ENCODE measurements at regions not wholly inside any gene's neighbourhood (a gene's known extent, or its start where the extent isn't known, plus 50 kb on each side); places are given as distances from the start of the nearest gene placed in this dataset.

DNA sequence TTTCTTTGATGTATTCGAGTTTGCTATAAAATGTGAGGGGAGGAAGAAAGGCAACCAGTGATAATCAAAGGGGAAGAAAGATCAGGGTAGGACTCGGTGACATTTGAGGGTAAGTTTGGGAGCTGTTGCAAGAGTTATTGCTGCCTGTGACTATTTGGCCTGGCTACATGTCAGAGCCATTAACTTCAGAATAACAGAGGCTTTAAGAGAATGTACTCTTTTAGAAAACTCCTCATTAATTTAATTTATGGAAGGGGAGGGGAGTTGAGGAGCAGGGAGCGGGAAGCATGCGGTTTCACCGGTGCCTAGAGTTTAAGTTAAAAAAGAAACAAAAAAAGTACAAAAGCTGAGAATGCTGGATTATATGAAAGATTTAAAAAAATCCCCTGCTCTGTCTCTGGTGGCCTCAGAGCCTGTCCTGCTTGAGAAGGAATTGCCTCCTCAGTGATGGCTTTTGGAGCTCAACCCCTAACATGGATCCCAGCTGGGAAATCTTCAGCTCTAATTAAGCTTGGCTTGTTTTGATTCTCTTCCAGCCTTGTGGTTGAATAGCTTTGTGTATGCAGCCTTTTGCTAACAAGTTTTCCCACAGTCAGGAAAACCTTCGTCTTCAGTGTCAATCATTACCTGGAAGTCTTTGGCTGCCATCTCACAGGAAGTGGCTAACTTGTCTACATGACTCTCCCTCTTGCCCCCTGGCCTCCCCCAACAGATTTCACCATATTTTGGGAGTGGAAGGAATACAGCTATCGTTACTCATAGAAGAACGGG is 238.2 kb downstream of the SOX4 start:
- H3K27me3 Mint-ChIP-seq: peaks cover 6% of the 10 kb centered on the region
- H3K27ac Mint-ChIP-seq: no peak overlapping the region
- H3K4me1 Mint-ChIP-seq: peaks cover 23% of the 10 kb centered on the region
- no peaks in the 10 kb centered on the region for H3K9me3 Mint-ChIP-seq
- no peaks in the 10 kb centered on the region for H3K36me3 Mint-ChIP-seq (ENCODE audit: low read depth)
- no peak for DNase-seq
- intact Hi-C loops (cut with micrococcal nuclease): loop anchor here (10.0 kb wide), 2 partner anchors 93 to 233 kb away; no protein-coding TSS in a partner anchor
- no peak overlapping the region for H3K4me3 Mint-ChIP-seq

DNA sequence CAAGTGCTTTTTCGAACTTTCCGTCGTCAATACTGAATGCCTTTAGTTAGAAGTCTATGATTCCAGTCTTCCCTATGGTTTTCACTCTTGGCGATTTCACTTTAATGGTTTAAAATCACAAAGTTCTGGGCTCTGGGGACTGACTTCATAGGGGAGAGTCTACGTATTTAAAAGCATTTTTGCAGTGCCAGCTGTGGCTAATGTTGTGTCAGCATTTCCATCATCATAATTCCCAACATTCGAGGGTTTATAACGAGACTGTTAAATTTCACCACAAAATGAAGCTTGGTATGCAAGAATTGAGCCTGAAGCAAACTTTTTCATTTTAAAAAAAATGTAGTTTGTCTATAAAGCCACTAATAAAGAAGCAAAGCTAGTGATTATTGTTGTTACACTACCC is 242.7 kb downstream of the SOX4 start:
- Mint-ChIP-seq H3K36me3 (ENCODE audit: low read depth) (no peaks in the 10 kb centered on the region), H3K4me1 (peaks cover 19% of the 10 kb centered on the region), H3K4me3 (no peak overlapping the region), H3K9me3 (peaks cover 5% of the 10 kb centered on the region), H3K27me3 (peaks cover 3% of the 10 kb centered on the region), H3K27ac (no peak overlapping the region)
- intact Hi-C loops (cut with micrococcal nuclease): loop anchor here (10.0 kb wide), 2 partner anchors 89 to 229 kb away; no protein-coding TSS in a partner anchor
- no peak for DNase-seq

DNA sequence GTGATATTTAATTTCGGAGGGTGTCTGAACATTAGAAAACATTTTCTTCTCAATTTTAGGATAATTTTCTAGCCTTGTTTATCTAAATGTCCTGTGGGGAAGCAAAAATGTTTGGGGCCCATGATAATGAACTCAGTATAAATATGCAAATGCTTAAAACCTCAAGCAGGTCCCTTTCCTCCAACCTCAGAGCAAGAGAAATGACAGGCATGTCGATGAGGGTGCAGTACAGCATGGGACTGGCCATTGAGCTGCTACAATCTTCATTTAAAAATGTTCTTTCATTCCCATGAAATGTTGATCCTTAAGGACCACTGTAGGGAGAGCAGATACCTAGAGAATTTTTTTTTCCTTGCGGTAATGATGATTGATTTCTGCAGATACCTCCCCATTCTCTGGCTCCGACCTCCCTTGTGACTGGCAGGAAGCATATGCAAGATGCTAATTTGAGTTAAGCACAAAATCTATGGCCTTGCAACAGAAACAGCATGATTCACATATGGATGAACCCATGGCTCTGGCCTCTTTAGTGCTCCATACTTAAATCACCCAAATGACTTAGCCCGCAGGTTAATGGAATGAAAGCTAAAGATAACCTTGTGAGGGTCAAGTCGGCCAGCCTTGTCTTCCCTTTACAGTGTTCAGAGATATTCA is 243.3 kb downstream of the SOX4 start:
- Mint-ChIP-seq H3K36me3 (ENCODE audit: low read depth) (no peaks in the 10 kb centered on the region), H3K27me3 (peaks cover 2% of the 10 kb centered on the region), H3K4me3 (no peak overlapping the region), H3K4me1 (peaks cover 14% of the 10 kb centered on the region), H3K9me3 (peaks cover 5% of the 10 kb centered on the region), H3K27ac (no peak overlapping the region)
- intact Hi-C loops (cut with micrococcal nuclease): loop anchor here (10.0 kb wide), 2 partner anchors 88 to 228 kb away; no protein-coding TSS in a partner anchor
- DNase-seq: no peak

DNA sequence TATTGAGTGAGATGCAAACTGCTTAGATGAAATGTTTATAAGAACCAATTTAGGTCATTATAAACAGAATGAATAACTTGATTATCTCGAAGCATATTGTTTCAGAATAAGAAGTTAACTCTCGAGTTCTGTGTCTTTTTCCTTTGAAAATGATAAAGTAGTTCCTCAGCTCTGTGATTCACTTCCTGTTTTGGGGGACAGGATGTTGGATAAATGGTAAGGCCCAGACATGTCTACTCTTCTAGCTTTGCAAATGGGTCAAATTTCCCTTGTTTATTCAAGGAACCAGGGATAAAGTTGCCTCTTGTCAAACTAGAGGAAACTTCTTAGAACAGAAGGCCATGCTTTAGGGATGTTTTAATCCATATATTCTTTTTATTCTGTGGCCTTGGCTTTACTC is 246.9 kb downstream of the SOX4 start:
- Mint-ChIP-seq H3K4me3 (no peak overlapping the region), H3K27ac (no peak overlapping the region), H3K4me1 (peaks cover 8% of the 10 kb centered on the region), H3K27me3 (peaks cover 2% of the 10 kb centered on the region), H3K9me3 (peaks cover 9% of the 10 kb centered on the region), H3K36me3 (ENCODE audit: low read depth) (no peaks in the 10 kb centered on the region)
- intact Hi-C loops (cut with micrococcal nuclease): loop anchor here (10.0 kb wide), 1 partner anchor 1714 kb away; no protein-coding TSS in a partner anchor
- no peak for DNase-seq

DNA sequence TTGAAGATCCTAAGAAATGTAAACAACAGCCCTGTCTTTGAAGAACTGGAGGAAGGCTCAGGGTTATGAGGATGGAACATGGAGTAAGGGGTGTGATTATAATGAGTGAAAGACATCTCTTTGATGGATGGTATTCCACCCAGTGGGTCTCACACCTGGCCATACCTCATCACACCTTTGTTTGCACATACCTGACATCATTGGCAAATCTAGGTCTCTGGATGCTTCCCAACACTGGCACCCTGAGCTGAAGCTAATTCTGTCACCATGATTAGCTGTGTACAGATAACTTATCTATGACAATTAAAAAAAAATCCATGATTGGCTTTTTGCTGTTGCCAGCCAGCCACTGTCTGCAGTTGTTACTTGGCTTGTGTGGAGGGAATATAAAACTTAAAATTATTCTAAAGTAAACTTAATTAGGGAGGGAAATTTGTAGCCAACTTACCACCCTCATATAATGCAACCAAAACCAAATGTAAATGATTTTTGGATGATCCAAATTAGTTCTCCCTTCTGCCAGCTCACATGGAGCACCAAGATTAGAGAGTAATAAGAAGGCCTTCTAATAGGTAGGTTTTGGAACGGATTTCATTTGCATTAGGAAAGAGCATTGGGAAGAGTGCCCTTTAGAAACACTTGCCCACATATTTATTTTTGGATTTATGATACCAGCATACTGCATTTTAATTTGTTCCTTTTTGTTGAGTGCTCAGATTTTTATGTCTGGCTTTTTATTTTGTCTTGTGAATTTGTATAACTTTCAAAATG is 249.5 kb downstream of the SOX4 start:
- H3K9me3 Mint-ChIP-seq: peaks cover 9% of the 10 kb centered on the region
- H3K4me1 Mint-ChIP-seq: peaks cover 14% of the 10 kb centered on the region
- H3K36me3 Mint-ChIP-seq (ENCODE audit: low read depth): no peaks in the 10 kb centered on the region
- H3K27me3 Mint-ChIP-seq: no peaks in the 10 kb centered on the region
- H3K27ac Mint-ChIP-seq: no peak overlapping the region
- intact Hi-C loops (cut with micrococcal nuclease): loop anchor here (10.0 kb wide), 1 partner anchor 1712 kb away; no protein-coding TSS in a partner anchor
- H3K4me3 Mint-ChIP-seq: no peak overlapping the region
- no peak for DNase-seq

DNA sequence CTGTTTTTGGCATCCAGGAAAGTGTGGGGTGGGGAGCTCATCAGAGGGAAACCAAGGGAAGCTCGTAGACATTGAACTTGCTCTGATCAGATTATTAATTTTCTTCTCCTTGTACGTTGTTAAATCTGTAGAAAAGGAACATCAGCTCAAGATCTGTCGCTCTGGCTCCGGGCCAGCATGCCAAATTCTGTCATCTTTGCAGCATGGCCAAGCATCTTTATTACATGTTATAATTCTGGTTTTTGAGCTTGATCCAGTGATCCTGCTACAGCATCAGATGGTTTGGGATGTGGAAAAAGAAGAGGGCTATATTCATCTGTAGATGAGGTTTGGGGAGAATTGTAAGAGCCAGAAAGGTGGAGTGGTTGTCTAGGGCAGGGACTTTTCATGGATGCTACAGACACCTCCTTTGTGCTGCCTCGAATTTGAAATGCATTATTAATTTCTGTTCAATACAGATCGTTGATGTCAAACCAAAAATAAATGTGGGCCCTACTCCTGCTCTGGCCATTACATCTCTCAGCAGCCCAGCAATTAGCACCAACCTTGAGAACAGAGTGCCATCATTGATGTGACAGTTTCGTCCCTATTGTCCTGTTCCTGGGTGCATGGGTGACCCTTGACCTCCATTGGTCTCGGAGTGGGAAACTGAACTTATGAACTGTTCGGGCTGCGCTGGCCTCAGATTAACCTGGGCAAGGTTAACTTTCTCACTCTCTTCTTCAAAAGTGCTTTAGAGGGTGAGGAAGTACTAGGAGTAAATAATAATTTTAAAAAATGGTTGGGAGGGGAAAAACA is 250.8 kb downstream of the SOX4 start:
- H3K4me1 Mint-ChIP-seq: peaks cover 14% of the 10 kb centered on the region
- peaks cover 9% of the 10 kb centered on the region for H3K9me3 Mint-ChIP-seq
- DNase-seq: no peak
- H3K27me3 Mint-ChIP-seq: no peaks in the 10 kb centered on the region
- H3K27ac Mint-ChIP-seq: no peak overlapping the region
- intact Hi-C loops (cut with micrococcal nuclease): loop anchor here (10.0 kb wide), 1 partner anchor 1710 kb away; no protein-coding TSS in a partner anchor
- no peaks in the 10 kb centered on the region for H3K36me3 Mint-ChIP-seq (ENCODE audit: low read depth)
- H3K4me3 Mint-ChIP-seq: no peak overlapping the region

DNA sequence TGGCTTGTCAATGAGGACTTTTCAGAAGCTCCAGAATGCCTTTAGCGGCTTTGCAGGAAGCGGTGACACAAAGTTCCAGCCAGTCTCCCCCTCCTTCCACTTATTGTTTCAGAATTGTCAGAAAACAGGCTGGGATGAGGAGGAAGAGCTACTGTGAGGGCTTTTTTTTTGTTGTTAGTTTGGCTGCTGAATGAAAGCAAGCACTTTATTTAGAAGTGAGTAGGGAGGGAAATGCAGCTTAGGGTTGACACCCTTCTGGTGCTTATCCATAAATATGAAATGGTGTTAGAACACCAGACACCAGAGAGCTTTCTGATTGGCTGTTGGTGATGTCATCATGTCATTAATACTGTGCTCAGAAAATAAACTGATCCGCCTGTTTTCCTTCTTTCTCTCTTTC is 251.5 kb downstream of the SOX4 start:
- H3K9me3 Mint-ChIP-seq: peaks cover 7% of the 10 kb centered on the region
- no peaks in the 10 kb centered on the region for H3K36me3 Mint-ChIP-seq (ENCODE audit: low read depth)
- intact Hi-C loops (cut with micrococcal nuclease): loop anchor here (10.0 kb wide), 1 partner anchor 1710 kb away; no protein-coding TSS in a partner anchor
- DNase-seq: no peak
- H3K27ac Mint-ChIP-seq: no peak overlapping the region
- no peaks in the 10 kb centered on the region for H3K27me3 Mint-ChIP-seq
- H3K4me1 Mint-ChIP-seq: peaks cover 14% of the 10 kb centered on the region
- H3K4me3 Mint-ChIP-seq: no peak overlapping the region

DNA sequence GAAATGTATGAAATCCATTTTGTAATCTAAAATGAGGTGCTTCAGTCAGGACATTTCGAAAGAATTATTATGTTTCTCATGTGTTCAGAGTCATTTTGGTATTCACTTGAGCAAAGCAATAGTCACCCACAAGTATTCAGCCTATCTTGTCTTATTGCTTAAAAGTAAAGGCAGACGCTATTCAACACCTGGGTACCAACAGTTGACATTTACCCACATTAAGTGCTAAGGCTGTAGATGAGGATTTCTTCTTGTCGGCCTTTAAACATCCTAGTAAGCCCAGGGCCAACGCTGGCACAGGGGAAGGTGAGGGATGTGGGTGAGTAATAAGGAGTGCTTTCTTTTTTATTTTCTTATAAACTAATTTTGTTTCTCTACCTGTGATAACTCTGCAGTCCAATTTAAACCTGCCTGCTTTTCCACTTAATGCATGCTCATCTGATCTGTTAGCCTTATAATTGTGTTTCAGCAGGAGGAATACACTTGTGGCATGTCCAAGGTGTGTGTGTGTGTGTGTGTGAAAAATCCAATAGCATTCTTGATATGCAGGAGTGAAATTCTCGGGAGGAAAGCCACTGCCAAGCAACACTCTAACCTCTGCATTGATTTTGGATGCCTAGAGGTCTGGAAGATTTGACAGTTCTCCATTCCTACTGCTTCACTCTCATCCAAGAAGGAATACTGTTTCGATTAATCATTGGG is 252.0 kb downstream of the SOX4 start:
- H3K36me3 Mint-ChIP-seq (ENCODE audit: low read depth): no peaks in the 10 kb centered on the region
- no peak overlapping the region for H3K27ac Mint-ChIP-seq
- peaks cover 15% of the 10 kb centered on the region for H3K4me1 Mint-ChIP-seq
- intact Hi-C loops (cut with micrococcal nuclease): loop anchor here (10.0 kb wide), 1 partner anchor 1709 kb away; no protein-coding TSS in a partner anchor
- peaks cover 4% of the 10 kb centered on the region for H3K9me3 Mint-ChIP-seq
- no peak for DNase-seq
- H3K4me3 Mint-ChIP-seq: no peak overlapping the region
- no peaks in the 10 kb centered on the region for H3K27me3 Mint-ChIP-seq

DNA sequence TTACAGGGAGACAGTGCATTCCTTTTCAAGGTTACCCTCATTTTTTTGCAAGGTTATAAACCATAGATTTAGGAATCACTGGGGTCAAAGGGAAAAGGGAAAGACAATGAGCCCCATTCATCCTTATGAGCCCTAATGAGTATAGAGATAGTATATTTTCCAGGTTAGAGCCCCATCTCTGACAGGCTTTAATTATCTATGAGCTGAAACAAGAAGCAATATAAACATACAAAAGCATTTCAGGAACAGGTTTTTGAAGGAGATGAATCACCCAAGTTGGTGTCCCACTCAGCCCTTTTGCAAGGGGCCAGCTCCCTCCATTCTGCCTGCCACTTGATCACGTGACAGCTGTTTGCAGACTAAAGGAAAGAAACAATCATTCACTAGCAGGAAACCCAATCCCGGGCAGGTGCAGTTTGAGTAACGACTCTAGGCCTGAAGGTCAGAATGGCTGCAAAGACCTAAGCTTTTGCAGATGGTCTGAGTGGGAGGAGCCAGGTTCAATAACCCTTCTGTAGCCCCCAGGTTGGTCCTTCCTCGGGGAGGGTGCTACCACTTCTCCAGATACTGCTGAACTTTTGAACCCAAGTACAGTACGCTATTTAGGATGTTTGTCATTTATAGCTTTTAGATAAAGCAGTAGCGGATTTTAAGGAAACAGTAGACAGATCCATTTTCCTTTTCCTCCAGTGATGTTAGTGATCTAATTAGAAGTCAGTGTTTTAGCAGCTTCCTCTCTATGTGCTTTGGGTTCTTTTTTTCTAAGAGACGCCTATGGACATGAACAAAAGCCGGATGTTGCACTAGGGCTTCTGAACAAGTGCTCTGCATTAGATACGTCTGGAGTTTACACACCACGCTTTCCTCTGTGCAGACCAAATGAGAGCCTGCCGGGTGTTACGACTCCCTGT is 253.2 kb downstream of the SOX4 start:
- DNase-seq: peak; percentile 57
- Mint-ChIP-seq H3K27me3 (no peaks in the 10 kb centered on the region), H3K27ac (peak overlapping the region; percentile 65), H3K9me3 (peaks cover 4% of the 10 kb centered on the region), H3K4me3 (no peak overlapping the region), H3K36me3 (ENCODE audit: low read depth) (no peaks in the 10 kb centered on the region), H3K4me1 (peaks cover 15% of the 10 kb centered on the region)
- intact Hi-C loops (cut with micrococcal nuclease): loop anchor here (10.0 kb wide), 1 partner anchor 1708 kb away; no protein-coding TSS in a partner anchor

DNA sequence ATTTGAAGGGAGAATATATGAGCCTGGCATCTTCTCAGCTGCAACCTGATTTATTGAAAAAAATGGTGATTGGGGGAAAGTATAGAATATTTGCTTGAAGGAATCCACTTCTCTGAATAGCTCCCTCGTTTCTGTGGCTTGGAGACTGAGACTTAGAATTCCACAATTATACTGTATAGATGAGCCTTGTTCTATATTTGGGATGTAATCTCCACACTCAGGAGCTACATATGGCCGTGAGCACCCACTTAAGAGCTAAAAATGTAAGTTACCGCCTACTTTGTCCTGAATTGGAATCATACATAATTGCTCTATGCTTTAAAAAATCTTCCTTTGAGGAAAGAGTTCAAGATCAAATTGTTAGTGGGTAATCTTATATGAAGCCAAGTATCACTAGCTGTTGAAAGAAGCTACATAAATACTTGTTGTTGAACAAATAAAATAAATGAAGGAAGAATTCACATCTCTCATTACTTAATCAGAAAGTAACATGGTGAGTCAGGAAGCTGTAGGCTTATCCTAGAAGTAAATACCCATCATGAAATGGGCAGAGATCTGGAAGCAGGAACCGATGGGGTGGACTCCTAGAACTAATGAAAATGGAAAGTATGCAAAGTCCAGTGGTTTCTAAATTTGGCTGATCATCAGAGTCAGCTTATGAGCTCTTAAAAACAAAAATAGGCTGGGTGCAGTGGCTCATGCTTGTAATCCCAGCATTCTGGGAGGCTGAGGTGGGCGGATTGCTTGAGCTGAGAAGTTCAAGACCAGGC is 254.3 kb downstream of the SOX4 start:
- H3K27me3 Mint-ChIP-seq: no peaks in the 10 kb centered on the region
- H3K4me3 Mint-ChIP-seq: no peak overlapping the region
- intact Hi-C loops (cut with micrococcal nuclease): loop anchor here (10.0 kb wide), 1 partner anchor 1707 kb away; no protein-coding TSS in a partner anchor
- H3K4me1 Mint-ChIP-seq: peaks cover 15% of the 10 kb centered on the region
- DNase-seq: no peak
- no peaks in the 10 kb centered on the region for H3K9me3 Mint-ChIP-seq
- H3K27ac Mint-ChIP-seq: no peak overlapping the region
- H3K36me3 Mint-ChIP-seq (ENCODE audit: low read depth): no peaks in the 10 kb centered on the region

DNA sequence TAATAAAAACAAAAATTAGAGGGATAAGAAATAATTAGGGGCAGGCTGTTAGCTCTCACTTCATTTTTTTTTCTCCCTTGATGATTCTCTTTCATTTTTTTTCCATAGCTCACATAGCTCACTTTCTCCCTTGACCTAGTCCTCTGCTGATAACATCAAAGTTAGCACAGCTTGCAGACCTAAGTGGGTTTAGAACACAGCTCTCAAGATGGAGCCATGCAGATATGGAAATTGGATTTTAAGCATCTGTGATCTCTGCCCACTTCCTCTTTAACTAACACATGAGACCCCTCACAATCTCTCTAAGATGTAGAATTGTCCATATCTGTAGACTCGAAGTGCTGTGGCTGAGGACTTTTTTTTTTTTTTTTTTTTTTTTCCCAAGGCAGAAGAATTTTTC is 257.1 kb downstream of the SOX4 start:
- Mint-ChIP-seq H3K9me3 (no peaks in the 10 kb centered on the region), H3K27me3 (no peaks in the 10 kb centered on the region)
- DNase-seq: no peak

More for the DNA sequence above, 257.1 kb downstream of the SOX4 start:
- no peaks in the 10 kb centered on the region for H3K36me3 Mint-ChIP-seq (ENCODE audit: low read depth)
- H3K27ac Mint-ChIP-seq: no peak overlapping the region
- intact Hi-C loops (cut with micrococcal nuclease): no loop called here
- H3K4me3 Mint-ChIP-seq: no peak overlapping the region
- peaks cover 15% of the 10 kb centered on the region for H3K4me1 Mint-ChIP-seq
